Mucosa of descending colon (tissue), 3 donors: ENCODE measurements at regions not wholly inside any gene's neighbourhood (a gene's known extent, or its start where the extent isn't known, plus 50 kb on each side); places are given as distances from the start of the nearest gene placed in this dataset.
"Not testable (repeated sequence)": the region's sequence is repeated elsewhere in the genome, so short reads cannot be mapped to it uniquely, and the experiment has no call there.

ENCODE experiments used
- ATAC-seq: fragments of 200-7000 bp; cut with Tn5 transposase; one replicate; pipeline ENCODE4 v1.9.1; 2020; ENCODE audit warnings: mild to moderate bottlenecking, moderate library complexity
- DNase-seq, 3 donors: peaks; one replicate each; pipeline ENCODE4 v3.0.0-alpha.2; 2020
- H3K36me3 ChIP-seq: fragments of 200-600 bp; one replicate; pipeline ENCODE4 v1.8.0; 2021; ENCODE audit warnings: low read depth, mild to moderate bottlenecking
- H3K4me1 ChIP-seq: fragments of 200-600 bp; one replicate; pipeline ENCODE4 v1.8.0; 2021; ENCODE audit warnings: low read depth, mild to moderate bottlenecking
- H3K4me3 ChIP-seq: fragments of 200-600 bp; one replicate; pipeline ENCODE4 v1.8.0; 2021; ENCODE audit warnings: mild to moderate bottlenecking
- H3K9me3 ChIP-seq: fragments of 200-600 bp; one replicate; pipeline ENCODE4 v1.8.0; 2021; ENCODE audit warnings: mild to moderate bottlenecking
- intact Hi-C, 2 donors: fragments of 100-400 bp; cut with DNase I in 1 of 2; cut with micrococcal nuclease in 1 of 2; formaldehyde crosslinking; loops; one replicate each; pipeline versions ENCODE4 v1.11.0 to v1.11.1; 2022; cut with DNase I, micrococcal nuclease
- TF ChIP-seq, protein P1 (sequence below): fragments of 200-600 bp; IDR thresholded peaks from one replicate; pipeline ENCODE4 v1.8.0; 2022; ENCODE audit warnings: antibody characterized with exemption, mild to moderate bottlenecking
- donor health status: DM: no; HTN: no; CAD: no; lungs with moderate emphysema.
- donor health status: DM: no; HTN: no; CAD: no.
- donor health status: DM: no; HTN: yes; CAD: no.

GRCh38 chr7:89584896-89585295, 569.4 kb upstream of the STEAP1 start:
- Histone ChIP-seq H3K36me3 (no peaks in the 10 kb centered on the region), H3K9me3 (peaks cover 10% of the 10 kb centered on the region), H3K4me3 (no peak overlapping the region), H3K4me1 (no peaks in the 10 kb centered on the region)
- no peak for DNase-seq
- intact Hi-C loops, result no loop called here
- ATAC-seq, result no peak
- TF ChIP-seq, protein P1, sequence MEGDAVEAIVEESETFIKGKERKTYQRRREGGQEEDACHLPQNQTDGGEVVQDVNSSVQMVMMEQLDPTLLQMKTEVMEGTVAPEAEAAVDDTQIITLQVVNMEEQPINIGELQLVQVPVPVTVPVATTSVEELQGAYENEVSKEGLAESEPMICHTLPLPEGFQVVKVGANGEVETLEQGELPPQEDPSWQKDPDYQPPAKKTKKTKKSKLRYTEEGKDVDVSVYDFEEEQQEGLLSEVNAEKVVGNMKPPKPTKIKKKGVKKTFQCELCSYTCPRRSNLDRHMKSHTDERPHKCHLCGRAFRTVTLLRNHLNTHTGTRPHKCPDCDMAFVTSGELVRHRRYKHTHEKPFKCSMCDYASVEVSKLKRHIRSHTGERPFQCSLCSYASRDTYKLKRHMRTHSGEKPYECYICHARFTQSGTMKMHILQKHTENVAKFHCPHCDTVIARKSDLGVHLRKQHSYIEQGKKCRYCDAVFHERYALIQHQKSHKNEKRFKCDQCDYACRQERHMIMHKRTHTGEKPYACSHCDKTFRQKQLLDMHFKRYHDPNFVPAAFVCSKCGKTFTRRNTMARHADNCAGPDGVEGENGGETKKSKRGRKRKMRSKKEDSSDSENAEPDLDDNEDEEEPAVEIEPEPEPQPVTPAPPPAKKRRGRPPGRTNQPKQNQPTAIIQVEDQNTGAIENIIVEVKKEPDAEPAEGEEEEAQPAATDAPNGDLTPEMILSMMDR, result no peak

GRCh38 chr7:89593125-89593524, 561.1 kb upstream of the STEAP1 start:
- TF ChIP-seq, protein P1, result no peak
- intact Hi-C loops, result no loop called here
- H3K36me3 ChIP-seq, result no peaks in the 10 kb centered on the region
- DNase-seq (no peak), ATAC-seq (no peak)
- no peaks in the 10 kb centered on the region for H3K4me1 ChIP-seq
- H3K4me3 ChIP-seq, result no peak overlapping the region
- peaks cover 2% of the 10 kb centered on the region for H3K9me3 ChIP-seq

- peaks cover 17% of the 10 kb centered on the region for H3K9me3 ChIP-seq
Measured at GRCh38 chr7:89602984-89603383, 551.3 kb upstream of the STEAP1 start.

DNA sequence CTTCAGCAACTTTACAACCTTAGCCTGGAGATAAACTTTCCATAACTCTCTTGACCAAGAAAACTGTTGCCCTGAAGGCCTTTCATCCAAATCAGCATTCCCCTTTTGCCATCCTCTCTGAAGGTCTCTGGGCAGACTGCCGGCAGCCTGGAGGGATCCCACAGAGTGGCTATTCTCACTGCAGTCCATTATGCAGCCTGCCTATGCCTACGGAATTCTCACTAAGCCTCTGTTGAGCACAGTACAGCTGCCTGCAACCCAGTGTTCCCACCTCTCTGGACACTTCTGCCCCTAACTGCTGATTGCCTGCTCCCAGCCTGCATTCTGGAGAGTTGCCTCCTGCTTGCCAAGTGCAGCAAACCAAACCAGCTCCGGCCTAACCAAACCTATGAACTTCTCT, 548.9 kb upstream of the STEAP1 start:
- TF ChIP-seq, protein P1, result no peak
- DNase-seq (no peak), ATAC-seq (no peak)
- H3K9me3 ChIP-seq, result peaks cover 15% of the 10 kb centered on the region
- H3K4me1 ChIP-seq, result no peaks in the 10 kb centered on the region
- intact Hi-C loops, result no loop called here
- H3K4me3 ChIP-seq, result no peak overlapping the region
- no peaks in the 10 kb centered on the region for H3K36me3 ChIP-seq

More at GRCh38 chr7:89602984-89603383, 551.3 kb upstream of the STEAP1 start:
- Histone ChIP-seq H3K36me3 (no peaks in the 10 kb centered on the region), H3K4me1 (no peaks in the 10 kb centered on the region), H3K4me3 (no peak overlapping the region)
- no peak for DNase-seq
- ATAC-seq, result no peak
- intact Hi-C loops, result no loop called here
- TF ChIP-seq, protein P1, result no peak

GRCh38 chr7:89606511-89606910, 547.8 kb upstream of the STEAP1 start:
- intact Hi-C loops, result no loop called here
- no peak for ATAC-seq
- TF ChIP-seq, protein P1, result no peak

GRCh38 chr7:89607792-89608191, 546.5 kb upstream of the STEAP1 start:
- intact Hi-C loops, result no loop called here
- Histone ChIP-seq H3K4me3 (no peak overlapping the region), H3K9me3 (no peaks in the 10 kb centered on the region), H3K36me3 (no peaks in the 10 kb centered on the region), H3K4me1 (no peaks in the 10 kb centered on the region)
- ATAC-seq (no peak), DNase-seq (no peak)
- TF ChIP-seq, protein P1, result no peak

More at GRCh38 chr7:89606511-89606910, 547.8 kb upstream of the STEAP1 start:
- Histone ChIP-seq H3K4me1 (no peaks in the 10 kb centered on the region), H3K4me3 (no peak overlapping the region), H3K9me3 (peaks cover 3% of the 10 kb centered on the region), H3K36me3 (no peaks in the 10 kb centered on the region)
- DNase-seq, result no peak

DNA sequence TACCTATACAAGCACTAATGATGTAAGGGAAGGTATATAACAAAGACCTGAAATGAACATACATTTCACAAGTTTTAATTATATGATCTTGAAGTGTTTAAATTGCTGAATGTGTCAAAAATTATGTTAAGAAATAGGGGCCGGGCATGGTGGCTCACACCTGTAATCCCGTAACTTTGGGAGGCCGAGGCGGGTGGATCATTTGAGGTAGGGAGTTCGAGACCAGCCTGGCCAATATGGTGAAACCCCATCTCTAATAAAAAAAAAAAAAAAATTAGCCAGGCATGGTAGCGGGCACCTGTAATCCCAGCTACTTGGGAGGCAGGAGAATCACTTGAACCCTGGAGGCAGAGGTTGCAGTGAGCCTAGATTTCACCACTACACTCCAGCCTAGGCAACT, 537.4 kb upstream of the STEAP1 start:
- H3K4me1 ChIP-seq, H3K4me3 ChIP-seq, ATAC-seq, intact Hi-C loops, H3K36me3 ChIP-seq, H3K9me3 ChIP-seq, DNase-seq: not testable (repeated sequence)
